GM23338 (cell line): ENCODE measurements at regions not wholly inside any gene's neighbourhood (a gene's known extent, or its start where the extent isn't known, plus 50 kb on each side); places are given as distances from the start of the nearest gene placed in this dataset.

ENCODE experiments used
- EZH2 ChIP-seq: fragments of 200-600 bp; sonication (generic); IDR thresholded peaks from one replicate; pipeline ENCODE4 v1.8.0; 2017; ENCODE audit warnings: antibody characterized with exemption, mild to moderate bottlenecking, low read depth; ENCODE audit not compliant: unreplicated experiment
- EZH2phosphoT487 ChIP-seq: fragments of 200-600 bp; sonication (generic); IDR thresholded peaks from one replicate; pipeline ENCODE4 v1.8.1; 2018; ENCODE audit warnings: antibody characterized with exemption; ENCODE audit not compliant: unreplicated experiment
- JUNB ChIP-seq: IDR thresholded peaks from one replicate; pipeline ENCODE4 v1.6.1; 2016; ENCODE audit warnings: antibody characterized with exemption; ENCODE audit not compliant: unreplicated experiment
- NANOG ChIP-seq: IDR thresholded peaks from 2 replicates; pipeline ENCODE4 v1.6.1; 2016; ENCODE audit warnings: antibody characterized with exemption, borderline replicate concordance
- STAT1 ChIP-seq: IDR thresholded peaks from one replicate; pipeline ENCODE4 v1.6.1; 2016; ENCODE audit warnings: antibody characterized with exemption; ENCODE audit not compliant: unreplicated experiment
- ZNF114 ChIP-seq: fragments of 250-450 bp; sonication (Bioruptor Pico); IDR thresholded peaks from 2 replicates; pipeline ENCODE4 v1.5.0; 2020; ENCODE audit warnings: mild to moderate bottlenecking, moderate library complexity
- ZNF331 ChIP-seq: fragments of 250-450 bp; sonication (Bioruptor Pico); IDR thresholded peaks from 2 replicates; pipeline ENCODE4 v1.5.0; 2020; ENCODE audit warnings: low read depth, mild to moderate bottlenecking, moderate library complexity
- TF ChIP-seq, protein P1 (sequence below): fragments of 250-450 bp; sonication (Bioruptor Pico); IDR thresholded peaks from 2 replicates; pipeline ENCODE4 v1.5.0; 2020; ENCODE audit warnings: mild to moderate bottlenecking, moderate library complexity
- TF ChIP-seq, protein P2 (sequence below): IDR thresholded peaks from one replicate; pipeline ENCODE4 v1.6.1; 2018; ENCODE audit warnings: antibody characterized with exemption; ENCODE audit not compliant: unreplicated experiment

DNA sequence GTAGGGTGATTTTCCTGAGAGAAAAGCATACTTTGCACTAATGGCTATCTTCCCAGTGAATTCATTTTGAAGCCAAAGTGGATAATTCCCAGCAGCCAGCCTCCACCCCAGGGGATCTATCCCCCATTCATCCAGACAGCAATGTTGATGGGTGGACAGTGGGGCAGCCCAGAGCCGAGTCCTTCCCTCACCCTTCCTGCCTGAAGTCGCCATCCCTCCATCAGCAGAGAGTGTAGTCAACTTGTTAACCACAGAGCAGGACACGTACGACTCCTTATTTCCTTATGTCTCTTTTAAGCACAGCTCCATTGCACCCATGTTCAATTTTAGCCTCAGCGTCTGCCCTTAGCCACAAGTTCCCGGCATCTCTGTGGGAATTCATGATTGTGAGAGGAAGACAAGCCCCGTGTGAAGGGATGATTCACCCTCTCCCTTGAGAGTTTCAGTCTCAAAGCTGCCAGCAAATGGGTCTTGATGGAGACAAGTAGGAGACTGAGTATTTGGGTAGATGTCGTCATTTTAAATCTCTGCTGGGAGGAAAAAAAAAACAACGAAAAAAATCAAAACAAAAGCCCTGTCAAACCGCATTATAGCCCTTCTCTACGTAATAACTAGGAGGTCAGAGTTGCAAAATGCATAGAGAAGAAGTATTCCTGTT, 58.3 kb upstream of the MEDAG start (continued):
- TF ChIP-seq, protein P1, sequence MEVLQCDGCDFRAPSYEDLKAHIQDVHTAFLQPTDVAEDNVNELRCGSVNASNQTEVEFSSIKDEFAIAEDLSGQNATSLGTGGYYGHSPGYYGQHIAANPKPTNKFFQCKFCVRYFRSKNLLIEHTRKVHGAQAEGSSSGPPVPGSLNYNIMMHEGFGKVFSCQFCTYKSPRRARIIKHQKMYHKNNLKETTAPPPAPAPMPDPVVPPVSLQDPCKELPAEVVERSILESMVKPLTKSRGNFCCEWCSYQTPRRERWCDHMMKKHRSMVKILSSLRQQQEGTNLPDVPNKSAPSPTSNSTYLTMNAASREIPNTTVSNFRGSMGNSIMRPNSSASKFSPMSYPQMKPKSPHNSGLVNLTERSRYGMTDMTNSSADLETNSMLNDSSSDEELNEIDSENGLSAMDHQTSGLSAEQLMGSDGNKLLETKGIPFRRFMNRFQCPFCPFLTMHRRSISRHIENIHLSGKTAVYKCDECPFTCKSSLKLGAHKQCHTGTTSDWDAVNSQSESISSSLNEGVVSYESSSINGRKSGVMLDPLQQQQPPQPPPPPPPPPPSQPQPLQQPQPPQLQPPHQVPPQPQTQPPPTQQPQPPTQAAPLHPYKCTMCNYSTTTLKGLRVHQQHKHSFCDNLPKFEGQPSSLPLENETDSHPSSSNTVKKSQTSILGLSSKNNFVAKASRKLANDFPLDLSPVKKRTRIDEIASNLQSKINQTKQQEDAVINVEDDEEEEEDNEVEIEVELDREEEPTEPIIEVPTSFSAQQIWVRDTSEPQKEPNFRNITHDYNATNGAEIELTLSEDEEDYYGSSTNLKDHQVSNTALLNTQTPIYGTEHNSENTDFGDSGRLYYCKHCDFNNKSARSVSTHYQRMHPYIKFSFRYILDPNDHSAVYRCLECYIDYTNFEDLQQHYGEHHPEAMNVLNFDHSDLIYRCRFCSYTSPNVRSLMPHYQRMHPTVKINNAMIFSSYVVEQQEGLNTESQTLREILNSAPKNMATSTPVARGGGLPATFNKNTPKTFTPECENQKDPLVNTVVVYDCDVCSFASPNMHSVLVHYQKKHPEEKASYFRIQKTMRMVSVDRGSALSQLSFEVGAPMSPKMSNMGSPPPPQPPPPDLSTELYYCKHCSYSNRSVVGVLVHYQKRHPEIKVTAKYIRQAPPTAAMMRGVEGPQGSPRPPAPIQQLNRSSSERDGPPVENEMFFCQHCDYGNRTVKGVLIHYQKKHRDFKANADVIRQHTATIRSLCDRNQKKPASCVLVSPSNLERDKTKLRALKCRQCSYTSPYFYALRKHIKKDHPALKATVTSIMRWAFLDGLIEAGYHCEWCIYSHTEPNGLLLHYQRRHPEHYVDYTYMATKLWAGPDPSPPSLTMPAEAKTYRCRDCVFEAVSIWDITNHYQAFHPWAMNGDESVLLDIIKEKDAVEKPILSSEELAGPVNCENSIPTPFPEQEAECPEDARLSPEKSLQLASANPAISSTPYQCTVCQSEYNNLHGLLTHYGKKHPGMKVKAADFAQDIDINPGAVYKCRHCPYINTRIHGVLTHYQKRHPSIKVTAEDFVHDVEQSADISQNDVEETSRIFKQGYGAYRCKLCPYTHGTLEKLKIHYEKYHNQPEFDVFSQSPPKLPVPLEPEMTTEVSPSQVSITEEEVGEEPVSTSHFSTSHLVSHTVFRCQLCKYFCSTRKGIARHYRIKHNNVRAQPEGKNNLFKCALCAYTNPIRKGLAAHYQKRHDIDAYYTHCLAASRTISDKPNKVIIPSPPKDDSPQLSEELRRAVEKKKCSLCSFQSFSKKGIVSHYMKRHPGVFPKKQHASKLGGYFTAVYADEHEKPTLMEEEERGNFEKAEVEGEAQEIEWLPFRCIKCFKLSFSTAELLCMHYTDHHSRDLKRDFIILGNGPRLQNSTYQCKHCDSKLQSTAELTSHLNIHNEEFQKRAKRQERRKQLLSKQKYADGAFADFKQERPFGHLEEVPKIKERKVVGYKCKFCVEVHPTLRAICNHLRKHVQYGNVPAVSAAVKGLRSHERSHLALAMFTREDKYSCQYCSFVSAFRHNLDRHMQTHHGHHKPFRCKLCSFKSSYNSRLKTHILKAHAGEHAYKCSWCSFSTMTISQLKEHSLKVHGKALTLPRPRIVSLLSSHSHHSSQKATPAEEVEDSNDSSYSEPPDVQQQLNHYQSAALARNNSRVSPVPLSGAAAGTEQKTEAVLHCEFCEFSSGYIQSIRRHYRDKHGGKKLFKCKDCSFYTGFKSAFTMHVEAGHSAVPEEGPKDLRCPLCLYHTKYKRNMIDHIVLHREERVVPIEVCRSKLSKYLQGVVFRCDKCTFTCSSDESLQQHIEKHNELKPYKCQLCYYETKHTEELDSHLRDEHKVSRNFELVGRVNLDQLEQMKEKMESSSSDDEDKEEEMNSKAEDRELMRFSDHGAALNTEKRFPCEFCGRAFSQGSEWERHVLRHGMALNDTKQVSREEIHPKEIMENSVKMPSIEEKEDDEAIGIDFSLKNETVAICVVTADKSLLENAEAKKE, result no peak
- TF ChIP-seq EZH2phosphoT487 (no peak), EZH2 (no peak), STAT1 (no peak), NANOG (no peak), ZNF114 (CRISPR knock-in tag) (no peak), ZNF331 (CRISPR knock-in tag) (no peak), JUNB (no peak)
- TF ChIP-seq, protein P2, sequence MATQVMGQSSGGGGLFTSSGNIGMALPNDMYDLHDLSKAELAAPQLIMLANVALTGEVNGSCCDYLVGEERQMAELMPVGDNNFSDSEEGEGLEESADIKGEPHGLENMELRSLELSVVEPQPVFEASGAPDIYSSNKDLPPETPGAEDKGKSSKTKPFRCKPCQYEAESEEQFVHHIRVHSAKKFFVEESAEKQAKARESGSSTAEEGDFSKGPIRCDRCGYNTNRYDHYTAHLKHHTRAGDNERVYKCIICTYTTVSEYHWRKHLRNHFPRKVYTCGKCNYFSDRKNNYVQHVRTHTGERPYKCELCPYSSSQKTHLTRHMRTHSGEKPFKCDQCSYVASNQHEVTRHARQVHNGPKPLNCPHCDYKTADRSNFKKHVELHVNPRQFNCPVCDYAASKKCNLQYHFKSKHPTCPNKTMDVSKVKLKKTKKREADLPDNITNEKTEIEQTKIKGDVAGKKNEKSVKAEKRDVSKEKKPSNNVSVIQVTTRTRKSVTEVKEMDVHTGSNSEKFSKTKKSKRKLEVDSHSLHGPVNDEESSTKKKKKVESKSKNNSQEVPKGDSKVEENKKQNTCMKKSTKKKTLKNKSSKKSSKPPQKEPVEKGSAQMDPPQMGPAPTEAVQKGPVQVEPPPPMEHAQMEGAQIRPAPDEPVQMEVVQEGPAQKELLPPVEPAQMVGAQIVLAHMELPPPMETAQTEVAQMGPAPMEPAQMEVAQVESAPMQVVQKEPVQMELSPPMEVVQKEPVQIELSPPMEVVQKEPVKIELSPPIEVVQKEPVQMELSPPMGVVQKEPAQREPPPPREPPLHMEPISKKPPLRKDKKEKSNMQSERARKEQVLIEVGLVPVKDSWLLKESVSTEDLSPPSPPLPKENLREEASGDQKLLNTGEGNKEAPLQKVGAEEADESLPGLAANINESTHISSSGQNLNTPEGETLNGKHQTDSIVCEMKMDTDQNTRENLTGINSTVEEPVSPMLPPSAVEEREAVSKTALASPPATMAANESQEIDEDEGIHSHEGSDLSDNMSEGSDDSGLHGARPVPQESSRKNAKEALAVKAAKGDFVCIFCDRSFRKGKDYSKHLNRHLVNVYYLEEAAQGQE, result no peak
